Liver (tissue), 3 donors: ENCODE measurements at regions not wholly inside any gene's neighbourhood (a gene's known extent, or its start where the extent isn't known, plus 50 kb on each side); places are given as distances from the start of the nearest gene placed in this dataset.

ENCODE experiments used
- ATF3 ChIP-seq: IDR thresholded peaks from 2 replicates; pipeline ENCODE4 v1.6.1; 2016; ENCODE audit warnings: antibody characterized with exemption
- CTCF ChIP-seq: fragments of 150-350 bp; IDR thresholded peaks from 2 replicates; pipeline ENCODE4 v1.5.1; 2017; ENCODE audit warnings: improper control_type of control experiment, low read depth, low read length; ENCODE audit not compliant: missing input control
- EGR1 ChIP-seq, 2 donors: IDR thresholded peaks; 2 replicates each; pipeline ENCODE4 v1.6.1; 2016 to 2018; ENCODE audit warnings: antibody characterized with exemption in 2 of 2, low read depth in 2 of 2
- HNF4G ChIP-seq: IDR thresholded peaks from 2 replicates; pipeline ENCODE4 v1.6.1; 2016; ENCODE audit warnings: antibody characterized with exemption
- RAD21 ChIP-seq, 2 donors: IDR thresholded peaks; 2 replicates each; pipeline ENCODE4 v1.6.1; 2016; ENCODE audit warnings: antibody characterized with exemption in 2 of 2, mild to moderate bottlenecking in 2 of 2
- REST ChIP-seq: IDR thresholded peaks from 2 replicates; pipeline ENCODE4 v1.6.1; 2016; ENCODE audit warnings: antibody characterized with exemption, mild to moderate bottlenecking
- YY1 ChIP-seq: IDR thresholded peaks from 2 replicates; pipeline ENCODE4 v1.6.1; 2016; ENCODE audit warnings: antibody characterized with exemption, mild to moderate bottlenecking
- ZBTB33 ChIP-seq: IDR thresholded peaks from 2 replicates; pipeline ENCODE4 v1.6.1; 2016; ENCODE audit warnings: antibody characterized with exemption
- donor health status: healthy.
- donor health status: healthy.

GRCh38 chr15:67908756-67909155 lies 68.9 kb upstream of the RNU6-1 start:
- no peak for TF ChIP-seq YY1
- no peak for TF ChIP-seq CTCF
- no peak for TF ChIP-seq REST
- no peak for TF ChIP-seq ZBTB33
- no peak for TF ChIP-seq RAD21 (IDR thresholded peaks at IDR 0.05)
- no peak for TF ChIP-seq HNF4G
- TF ChIP-seq EGR1 (IDR thresholded peaks at IDR 0.05; ENCODE audit: low read depth in 2 of 2), result no peak
- no peak for TF ChIP-seq ATF3
